ENCODE measurements at regions not wholly inside any gene's neighbourhood (a gene's known extent, or its start where the extent isn't known, plus 50 kb on each side); places are given as distances from the start of the nearest gene placed in this dataset.

DNA sequence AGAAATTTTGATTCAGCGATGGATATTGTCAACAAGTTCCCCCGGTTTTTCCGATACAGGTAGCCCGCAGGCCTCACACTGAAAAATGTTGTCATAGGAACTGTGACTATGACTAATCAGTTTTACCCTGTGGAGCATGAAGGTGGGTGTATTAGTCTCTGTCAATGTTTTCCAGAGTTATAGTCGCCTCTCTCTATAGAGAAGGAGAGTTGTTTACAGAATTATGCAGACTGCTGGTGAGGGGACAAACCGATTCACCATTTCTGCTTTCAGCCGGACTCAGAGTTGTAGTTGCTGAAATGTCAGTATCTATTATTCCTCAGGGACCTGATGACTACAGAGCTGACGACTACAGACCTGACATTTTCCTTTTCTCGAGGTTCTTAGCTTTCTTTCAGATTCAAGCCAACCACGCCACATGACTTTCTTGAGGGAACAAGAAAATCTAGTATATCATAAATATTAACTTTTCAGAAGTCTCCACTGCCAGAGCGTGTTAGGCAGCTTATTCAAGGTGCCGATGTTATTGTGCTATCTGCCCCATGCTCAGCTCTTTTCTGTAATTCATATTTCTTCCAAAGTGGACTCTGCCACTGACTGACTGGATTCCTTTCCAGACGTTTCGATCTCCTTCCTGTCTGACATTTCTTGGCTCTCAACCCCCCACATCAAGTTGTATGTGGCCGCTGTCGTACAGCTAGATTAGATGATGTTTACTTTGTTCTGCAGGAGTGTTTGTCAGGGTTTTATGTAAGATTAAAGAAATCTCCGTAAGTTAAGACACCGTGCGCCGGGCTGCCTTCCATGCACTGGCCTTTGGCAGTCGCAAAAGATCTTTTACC lies 178.1 kb downstream of the FGF1 start:
- DNase-seq, result peak; percentile 34

DNA sequence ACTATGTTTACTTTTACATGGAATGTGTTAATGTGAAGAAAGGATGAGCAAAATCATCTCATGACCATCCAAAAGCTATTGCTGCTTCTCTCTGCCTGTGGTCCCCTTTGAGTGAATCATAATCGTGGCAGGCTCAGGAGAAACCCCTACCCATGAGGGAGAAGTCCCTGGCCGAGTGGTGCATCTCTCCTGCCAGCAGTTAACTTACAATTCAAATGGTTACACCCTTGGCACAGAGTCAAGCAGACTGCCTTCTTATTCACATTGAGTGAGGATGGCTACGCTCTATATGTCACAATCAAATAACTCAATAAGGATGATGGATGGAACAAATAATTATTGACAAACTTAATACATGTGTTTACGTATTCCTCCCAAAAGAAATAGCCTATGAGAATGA lies 179.1 kb downstream of the FGF1 start:
- peak; percentile 19 for DNase-seq

DNA sequence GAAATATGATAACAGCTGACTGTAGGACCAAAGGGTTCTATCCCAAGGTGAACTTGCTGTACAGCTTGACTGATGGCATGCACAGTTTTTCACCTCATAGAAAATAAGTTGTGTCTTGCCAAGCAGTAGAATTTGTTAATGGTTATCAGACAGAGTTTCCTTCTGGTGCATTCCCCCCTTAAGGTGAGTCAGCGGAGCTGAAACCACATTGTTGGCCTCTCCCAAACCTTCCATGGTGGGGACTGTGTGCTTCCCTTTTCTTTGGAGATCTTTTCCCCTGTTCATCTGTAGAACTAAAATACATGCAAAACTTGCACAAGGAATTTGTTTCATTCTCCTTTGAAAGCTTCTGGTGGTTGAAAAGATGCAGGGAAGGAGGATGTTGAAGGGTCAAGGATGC lies 179.8 kb downstream of the FGF1 start:
- no peak for DNase-seq

DNA sequence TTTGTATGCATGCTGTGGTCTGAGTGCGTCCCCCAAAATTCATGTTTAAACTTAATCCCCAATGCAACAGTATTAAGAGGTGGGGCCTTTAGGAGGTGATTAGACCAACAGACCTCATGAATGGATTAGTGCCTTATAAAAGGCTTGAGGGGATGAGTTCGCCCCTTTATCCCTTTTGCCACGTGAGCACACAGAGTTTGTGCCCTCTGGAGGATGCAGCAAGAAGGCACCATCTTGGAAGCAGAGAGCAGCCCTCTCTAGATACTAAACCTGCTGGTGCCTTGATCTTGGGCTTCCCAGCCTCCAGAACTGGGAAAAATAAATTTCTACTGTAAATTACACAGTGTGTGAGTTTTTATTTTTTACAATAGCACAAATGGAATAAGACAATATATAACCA lies 177.1 kb upstream of the SPRY4 start:
- DNase-seq, result no peak

DNA sequence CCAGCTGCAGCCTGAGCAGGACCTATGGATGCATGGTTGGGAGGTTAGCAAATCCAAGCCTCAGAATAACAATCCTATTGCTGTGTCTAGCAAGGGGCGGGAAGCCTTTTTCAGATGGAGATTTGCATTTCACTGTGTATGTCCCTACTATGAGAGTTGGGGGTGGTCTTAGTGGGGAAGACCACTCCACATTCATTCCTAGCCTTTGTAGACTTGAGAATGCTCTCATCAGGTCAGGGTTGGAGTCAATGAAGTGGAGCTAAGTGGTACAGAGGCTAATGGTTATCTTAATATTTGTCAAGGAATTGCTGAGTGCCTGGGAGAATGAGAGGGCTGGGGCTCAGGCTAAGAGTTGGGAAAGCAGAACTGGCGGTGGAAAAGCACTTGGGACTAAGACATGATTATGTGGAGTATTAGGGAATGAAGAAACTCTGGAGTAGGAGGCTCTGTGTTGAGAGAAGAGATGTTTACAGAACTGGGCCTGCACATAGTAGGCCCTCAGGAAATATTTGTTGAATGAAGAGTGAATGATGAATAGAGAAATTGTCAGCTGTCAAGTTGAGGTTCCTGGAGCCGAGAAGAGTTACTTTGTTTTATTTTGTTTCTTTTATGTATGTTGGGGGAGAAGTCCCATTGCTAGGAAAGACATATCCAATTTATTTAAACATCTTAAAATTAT lies 175.5 kb upstream of the SPRY4 start:
- DNase-seq, result no peak

DNA sequence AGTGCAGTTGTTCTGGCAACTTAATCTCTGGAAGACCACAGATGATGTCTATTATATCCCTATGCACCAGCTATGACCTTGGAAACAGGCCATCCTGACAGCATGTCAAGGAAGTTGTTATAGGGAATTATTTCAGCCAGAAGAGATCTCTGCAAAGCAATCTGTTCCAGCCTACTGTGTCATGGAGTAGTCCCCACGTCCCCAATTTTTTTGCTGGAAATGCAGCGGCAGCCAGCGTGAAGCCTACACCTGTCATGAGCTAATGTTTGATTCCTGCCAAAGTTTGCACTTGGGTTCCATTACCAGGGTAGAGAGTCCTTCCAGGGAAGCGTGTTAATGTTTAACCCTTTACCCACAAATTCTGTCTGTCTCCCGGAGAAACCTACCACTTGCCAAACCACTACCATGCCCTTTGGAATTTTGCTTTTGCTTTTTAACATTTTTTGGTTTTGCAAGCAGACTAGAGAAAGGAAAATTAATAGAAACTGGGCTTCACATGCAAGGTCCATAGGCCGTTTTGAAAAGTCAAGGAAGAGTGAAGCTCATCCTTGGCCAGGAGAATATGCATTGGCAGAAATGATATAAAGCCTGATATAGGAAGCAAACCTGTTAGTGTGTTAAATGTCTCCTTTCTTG lies 174.9 kb upstream of the SPRY4 start:
- no peak for DNase-seq

DNA sequence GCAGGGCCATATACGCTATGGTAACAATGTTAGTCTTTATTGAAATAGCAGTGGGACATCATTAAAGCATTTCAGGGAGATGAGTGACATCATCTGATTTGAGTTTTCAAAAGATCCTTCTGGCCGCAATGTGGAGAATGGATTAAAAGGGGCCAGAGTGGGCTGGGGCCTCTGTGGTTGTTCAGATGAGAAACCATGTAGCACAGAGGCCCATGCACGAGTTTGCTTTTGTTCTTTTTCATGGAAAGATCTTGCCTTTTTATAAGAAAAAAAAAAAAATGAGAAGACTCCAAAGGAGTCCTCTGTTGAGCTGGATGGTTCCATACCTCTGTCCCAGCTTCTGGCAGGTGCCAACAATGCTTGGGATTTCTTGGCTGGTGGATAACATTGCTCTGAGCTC lies 173.5 kb upstream of the SPRY4 start:
- no peak for DNase-seq

DNA sequence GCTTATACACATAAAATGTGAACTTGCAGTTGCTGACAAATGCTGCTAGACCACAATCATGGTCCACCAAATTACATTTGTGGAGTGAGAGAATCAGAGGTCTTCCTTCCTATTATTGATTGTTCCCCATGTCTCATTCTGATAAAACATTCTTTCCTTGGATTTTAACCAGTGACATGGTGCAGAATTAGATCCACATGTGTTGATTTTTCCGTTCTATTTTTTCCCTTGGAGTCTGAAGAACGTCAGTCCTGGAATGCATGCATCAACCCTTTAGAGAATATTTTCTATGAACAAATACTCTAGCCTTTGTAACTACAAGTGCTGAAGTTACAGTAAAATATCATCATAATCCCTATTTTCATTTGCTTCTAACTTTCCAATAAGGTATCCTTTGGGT lies 170.7 kb upstream of the SPRY4 start:
- DNase-seq, result no peak

DNA sequence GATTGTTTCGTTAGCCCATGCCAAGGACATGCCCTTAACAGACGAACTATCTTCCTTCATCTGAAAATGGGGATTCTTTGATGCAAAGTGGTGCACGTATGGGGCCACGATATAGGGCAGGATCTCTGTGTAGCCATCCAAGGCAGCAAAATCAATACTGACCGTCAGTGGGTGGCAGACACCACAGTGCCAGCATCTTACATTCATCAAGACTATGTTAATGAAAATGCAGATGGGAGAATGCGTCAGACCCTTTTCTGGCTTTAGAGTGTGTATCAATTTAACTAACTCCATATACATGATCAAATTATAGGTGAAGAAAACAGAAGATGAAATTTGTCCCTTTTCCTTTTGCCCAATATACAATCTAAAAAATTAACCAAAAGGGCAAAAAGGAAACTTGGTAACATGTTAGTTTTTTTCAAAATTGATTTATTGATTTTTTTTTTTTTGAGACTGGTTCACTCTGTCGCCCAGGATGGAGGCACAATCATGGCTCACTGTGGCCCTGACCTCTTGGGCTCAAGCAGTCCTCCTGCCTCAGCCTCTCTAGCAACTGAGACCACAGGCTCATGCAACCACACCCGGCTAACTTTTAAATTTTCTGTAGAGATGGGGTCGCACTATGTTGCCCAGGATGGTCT lies 169.2 kb upstream of the SPRY4 start:
- no peak for DNase-seq

DNA sequence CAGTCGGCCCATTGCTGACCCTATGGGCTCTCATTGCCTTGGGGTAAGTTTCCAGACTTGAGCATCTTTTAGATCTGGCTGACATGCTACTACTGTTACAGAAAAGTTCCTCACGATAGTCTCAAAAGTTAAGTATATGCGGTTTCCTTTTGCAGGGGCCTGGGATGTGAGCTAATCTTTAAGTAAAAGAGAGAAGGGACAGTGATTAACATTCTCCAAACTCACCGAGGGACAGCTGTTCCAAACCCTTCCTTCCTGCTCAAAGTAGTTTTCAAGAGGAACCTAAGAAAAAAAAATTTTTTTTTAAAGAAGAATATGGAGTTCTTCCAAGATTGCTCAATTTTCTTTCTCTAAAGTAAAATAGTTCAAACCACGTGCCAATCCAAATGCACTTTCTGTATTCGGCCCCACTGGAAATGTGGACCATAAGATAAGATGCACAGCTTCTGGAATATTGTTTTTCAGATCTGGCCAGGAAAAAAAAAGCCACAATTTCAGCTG lies 168.0 kb upstream of the SPRY4 start:
- no peak for DNase-seq

DNA sequence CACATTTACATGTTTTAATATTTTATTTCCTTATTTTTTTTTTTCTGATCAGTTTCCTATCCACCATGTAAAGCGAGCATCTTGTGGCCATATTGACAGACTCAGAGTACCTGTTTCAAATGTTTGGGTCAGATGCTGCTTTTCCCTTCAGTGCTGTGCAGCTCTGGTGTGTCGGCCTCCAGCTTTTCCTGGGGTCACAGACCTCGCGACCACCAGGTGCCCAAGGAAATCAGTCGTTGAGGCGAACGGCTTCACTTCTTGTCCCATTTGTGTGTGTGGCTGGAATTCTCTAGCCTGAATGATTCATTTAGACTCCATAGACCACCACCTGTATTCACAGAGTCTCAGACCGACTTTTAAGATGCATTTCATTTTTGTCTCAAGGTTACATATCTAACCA lies 166.9 kb upstream of the SPRY4 start:
- no peak for DNase-seq

DNA sequence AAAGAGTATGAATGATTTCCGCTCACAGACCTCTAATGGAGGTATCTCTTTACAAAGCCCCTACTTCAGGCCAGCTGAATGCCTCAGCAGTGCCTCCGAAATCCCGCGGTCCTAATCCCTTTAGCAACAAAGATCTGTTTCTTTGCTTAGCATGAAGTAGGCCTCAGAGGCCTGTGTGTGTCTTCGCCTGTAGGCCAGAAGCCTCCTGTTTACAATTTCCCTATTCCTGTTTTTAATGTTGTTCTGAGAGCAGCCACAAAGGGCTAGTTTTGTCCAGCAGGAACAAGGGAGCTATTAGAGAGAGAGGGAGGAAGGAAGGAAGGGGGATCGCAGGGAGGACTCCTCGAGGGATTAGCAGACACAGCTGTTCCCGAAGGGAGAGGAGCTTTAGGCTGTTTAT lies 166.4 kb upstream of the SPRY4 start:
- no peak for DNase-seq

DNA sequence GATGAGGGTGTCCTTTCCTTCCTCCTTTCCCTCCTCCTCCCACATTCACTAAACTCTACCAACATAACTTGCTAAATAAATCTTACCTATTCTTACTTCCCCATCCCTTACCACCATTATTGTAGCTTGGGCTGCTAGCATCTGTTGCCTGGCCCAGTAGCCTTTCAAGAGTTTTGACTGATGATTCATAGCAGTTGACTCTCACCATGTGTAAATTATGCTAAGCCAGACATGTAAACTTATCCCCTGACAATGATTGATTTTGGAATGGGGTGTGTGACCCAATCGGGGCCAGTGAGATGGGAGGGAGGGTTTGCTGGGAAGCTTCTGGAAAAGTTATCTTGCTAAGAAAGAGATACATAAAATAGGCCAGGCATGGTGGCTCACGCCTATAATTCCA lies 161.8 kb upstream of the SPRY4 start:
- DNase-seq, result no peak

DNA sequence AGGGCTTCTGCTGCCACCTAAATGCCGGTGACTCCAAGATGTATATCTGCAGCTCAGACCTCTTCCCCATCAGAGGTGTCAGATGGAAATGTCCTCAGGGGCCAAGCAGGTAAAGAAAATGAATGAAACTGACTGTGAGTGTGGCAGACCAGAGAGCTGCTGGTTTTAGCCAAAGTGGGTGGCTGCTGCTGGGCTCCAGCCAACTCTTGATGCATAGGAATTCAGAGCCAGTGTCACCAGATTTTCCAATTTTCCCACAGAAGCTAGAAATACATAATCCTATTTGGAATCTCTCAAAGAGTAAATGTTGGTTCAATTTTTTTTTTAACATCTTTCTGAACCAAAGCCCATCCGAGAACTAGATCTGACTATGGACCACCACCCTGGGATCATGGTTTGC lies 161.2 kb upstream of the SPRY4 start:
- DNase-seq, result no peak

DNA sequence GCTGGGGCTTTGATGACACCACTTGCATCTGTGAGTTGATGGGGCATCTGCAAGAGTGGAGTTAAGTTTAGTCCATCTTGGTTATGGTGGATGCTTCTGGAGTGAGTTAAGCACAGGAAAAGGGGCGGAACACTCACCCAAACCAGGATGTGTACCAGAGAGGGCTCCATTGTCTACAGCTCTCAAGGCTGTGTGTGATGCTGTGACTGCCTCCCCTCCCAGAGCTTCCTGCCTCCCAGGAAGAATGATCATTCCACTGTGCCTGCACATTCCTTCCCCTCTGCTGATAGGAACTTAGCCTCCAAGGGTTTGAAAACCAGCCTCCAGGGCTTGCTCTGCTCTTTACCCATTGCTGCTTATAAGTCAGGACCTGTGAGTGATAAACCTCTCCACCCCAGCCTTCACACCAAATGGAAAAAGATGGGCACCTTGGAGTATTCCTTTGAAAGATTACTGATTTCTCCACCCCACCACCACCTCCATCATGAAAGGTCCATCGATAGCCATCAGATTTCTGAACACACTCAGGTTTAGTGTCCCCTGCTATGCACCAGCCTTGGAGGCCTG lies 160.1 kb upstream of the SPRY4 start:
- no peak for DNase-seq

DNA sequence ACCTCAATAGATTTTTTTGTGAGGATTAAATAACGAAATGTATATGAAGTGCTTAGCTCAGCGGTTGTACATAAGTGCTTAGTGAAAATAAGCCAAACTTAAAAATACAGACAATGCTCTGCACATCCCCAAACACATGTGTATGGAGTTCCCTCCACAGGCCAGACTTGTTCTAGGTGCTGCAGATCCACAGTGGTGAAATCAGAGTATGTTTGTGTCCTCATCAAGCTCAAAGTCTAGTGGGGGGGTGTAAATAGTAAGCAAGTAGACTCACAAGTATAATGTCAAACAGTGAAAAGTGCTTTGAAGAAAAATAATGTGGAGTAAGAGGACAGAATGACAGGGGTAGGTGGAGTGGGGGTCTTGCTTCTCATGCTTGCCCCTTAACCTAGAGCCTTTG lies 157.4 kb upstream of the SPRY4 start:
- no peak for DNase-seq

DNA sequence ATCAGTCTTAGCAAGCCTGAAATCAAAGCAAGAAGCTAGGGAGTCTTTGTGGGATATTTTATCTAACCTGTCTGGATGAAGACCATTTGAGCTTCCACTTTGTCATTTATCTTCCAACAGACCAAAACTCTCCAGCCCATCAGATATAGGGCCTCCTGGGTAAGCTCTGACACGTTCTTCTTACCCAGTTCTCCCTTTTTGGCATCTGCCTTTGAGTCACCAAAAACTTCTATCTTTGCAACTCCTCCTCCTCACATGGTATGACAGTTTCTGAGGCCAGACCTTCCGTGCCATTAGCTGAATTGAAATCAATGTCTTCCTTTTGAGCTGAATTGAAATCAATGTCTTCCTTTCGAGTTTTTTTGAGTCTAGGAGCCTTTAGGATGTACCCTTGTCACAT lies 156.6 kb upstream of the SPRY4 start:
- no peak for DNase-seq

DNA sequence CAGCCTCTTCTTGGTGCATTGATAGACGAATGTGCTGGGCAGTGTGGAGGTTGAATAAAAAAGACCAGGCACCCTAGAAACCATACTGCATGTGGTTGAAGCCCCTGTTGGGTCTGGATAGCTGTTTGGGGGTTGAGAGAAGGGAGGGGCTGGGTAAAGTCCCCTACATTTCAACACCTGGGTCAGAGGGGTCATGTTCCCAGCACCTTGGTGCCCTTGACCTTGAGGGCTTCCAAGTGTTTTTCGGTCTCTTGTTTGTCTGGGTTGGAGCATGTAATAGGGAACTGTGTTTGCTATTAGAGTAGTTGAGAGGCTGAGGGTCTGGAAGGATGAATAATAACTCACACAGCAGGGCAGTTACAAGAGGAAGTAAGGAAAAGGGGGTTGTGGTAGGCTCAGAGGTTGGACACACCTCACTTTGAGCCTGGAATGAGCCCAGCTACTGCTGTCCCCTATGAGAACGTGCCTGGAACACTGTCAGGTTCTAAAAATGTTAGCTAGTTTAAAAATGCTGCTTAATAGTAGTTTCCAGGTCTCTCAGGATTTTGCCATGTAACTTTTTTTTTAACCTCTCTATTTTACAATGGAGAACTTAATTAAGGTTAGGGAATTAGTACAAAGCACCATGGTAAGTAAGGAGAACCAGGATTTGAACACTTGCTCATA lies 155.2 kb upstream of the SPRY4 start:
- DNase-seq, result no peak

DNA sequence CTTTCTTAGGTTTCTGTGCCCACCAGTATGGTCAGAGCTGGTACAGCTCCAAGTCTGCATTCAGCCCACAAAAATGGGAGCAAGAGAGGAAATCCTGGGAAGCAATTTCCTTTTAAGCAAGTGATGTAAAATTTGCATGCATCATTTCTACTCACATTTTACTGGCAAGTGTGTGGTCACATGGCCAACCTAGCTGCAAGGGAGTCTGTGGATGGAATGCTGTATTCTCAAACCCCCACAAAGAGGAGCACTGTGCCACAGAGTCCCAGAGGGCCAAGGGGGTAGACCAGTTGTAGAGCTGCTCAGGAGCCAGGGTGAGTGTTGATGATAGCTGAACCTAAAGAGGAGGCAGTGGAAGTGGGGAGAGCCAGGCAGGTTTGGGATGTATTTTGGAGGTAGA lies 154.3 kb upstream of the SPRY4 start:
- DNase-seq, result no peak

DNA sequence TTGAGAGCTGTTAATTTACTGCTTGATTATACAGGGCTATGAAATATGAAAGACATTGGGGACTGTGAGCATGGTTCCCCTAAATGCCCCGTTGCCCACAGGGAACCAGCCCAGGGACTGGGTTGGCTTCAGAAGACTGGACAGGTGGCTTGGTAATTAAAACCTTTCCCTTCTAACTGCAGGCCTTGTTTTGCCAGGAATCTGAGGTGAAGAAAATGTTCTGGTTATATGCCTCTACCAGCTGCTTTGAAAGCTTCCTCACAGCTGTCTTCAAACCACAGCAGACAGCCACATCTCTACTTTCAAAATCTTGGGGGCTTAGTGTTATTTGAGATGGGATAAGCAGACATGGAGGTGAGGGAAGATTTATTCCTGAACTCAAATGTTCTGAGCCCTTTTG lies 153.3 kb upstream of the SPRY4 start:
- DNase-seq, result no peak

DNA sequence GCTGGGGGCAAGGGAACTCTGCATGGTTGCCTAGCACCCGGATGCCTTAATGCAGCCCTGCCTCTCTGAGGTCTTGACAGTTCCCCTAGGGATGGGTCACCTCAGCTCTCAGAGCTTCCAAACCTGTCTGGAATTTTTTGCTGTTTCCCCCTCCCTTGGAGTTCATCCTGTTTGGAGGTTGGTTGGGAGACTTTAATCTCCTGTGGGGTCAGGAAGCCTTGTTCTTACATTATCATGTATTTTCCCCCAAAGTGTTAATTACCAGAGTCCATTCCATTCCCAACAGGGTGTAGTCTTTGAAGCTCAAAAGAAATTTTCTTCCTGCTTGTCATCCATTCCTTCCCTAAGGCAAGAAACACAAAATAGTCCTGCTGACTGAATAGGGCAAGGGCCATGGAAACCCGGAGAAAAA lies 150.3 kb upstream of the SPRY4 start:
- no peak for DNase-seq

DNA sequence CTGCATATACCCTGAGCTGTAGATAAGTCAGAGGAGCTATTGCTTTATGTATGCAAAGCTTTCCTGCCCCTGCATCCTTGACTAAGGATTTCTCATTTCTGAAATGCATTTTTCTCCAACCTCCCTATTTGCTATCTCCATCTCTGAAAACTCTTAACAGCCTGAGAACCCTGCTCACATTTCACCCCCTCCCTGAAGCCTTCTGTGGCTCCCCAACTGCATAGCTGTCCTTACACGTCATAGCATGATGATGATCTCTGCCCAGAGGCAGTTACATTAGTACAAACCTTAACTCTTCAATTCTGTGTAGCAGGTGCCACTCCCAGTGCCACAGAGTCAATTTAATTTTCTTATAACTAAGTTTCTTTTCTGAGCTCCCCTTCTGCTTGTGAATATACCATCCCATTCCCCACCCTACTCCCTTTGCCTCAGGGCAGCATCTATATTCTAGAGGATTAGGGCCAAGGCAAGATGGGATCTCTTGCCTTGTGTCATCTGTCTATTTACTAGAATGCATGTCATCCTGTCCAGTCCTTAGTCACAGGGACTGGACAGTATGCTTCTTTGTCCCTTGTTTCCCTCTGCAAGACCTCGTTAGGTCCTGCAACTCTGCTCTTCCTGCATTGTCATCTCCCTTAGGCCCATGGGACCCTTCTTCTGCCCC lies 149.7 kb upstream of the SPRY4 start:
- DNase-seq, result no peak

Data from activated CD4-positive, alpha-beta T cell treated with anti-CD3 and anti-CD28 coated beads for 48 hours (primary cell).